SK-N-SH (cell line): ENCODE measurements at regions not wholly inside any gene's neighbourhood (a gene's known extent, or its start where the extent isn't known, plus 50 kb on each side); places are given as distances from the start of the nearest gene placed in this dataset.

Experiments
- CTCF ChIA-PET: fragments of 300-600, 350-600 bp; formaldehyde crosslinking; extraction: SDS; loops from one replicate; lab custom pipeline; 2021; lab: Yijun Ruan, JAX
- POLR2A ChIA-PET: fragments of 350-600 bp; sonication (Branson Sonifier 250); formaldehyde crosslinking; extraction: SDS; loops from one replicate; lab custom pipeline; 2020; ENCODE audit warnings: antibody characterized with exemption, inconsistent platforms; lab: Yijun Ruan, JAX
- DNase-seq: peaks from one replicate; pipeline ENCODE4 v3.0.0; 2012
- H2AFZ ChIP-seq: fragments of 200-600 bp; sonication (generic); 2 replicates; pipeline ENCODE4 v1.8.1; 2016; ENCODE audit warnings: antibody characterized with exemption, mild to moderate bottlenecking, low read depth
- H3F3A ChIP-seq: fragments of 200-600 bp; sonication (generic); replicated peaks from 2 replicates; pipeline ENCODE3; 2016; ENCODE audit warnings: antibody characterized with exemption, mild to moderate bottlenecking; ENCODE audit not compliant: insufficient read depth
- H3K27ac ChIP-seq, 2 experiments: fragments of 200-500 bp in 1 of 2; fragments of 200-600 bp in 1 of 2; sonication (Bioruptor generic) in 1 of 2; sonication (generic), shearing (Covaris generic) in 1 of 2; 2 replicates each; pipeline versions ENCODE4 v1.5.1 to v1.6.1; 2014 to 2016; ENCODE audit warnings: low read depth in 2 of 2, inconsistent platforms in 1 of 2, low read length in 1 of 2, mild to moderate bottlenecking in 1 of 2, mixed read lengths in 1 of 2
- H3K27me3 ChIP-seq: fragments of 200-600 bp; sonication (generic), shearing (Covaris generic); 2 replicates; pipeline ENCODE4 v1.6.1; 2016; ENCODE audit warnings: mixed run types; ENCODE audit not compliant: insufficient read depth
- H3K36me3 ChIP-seq, 2 experiments: fragments of 200-500 bp in 1 of 2; fragments of 200-600 bp in 1 of 2; sonication (Bioruptor generic) in 1 of 2; sonication (generic) in 1 of 2; replicated peaks in 1 of 2; 2 replicates each; pipeline versions ENCODE3 to v1.5.1; 2014 to 2016; ENCODE audit warnings: low read length in 1 of 2, mild to moderate bottlenecking in 1 of 2; ENCODE audit not compliant: insufficient read depth in 2 of 2, control insufficient read depth in 1 of 2
- H3K4me1 ChIP-seq, 2 experiments: fragments of 200-500 bp in 1 of 2; fragments of 200-600 bp in 1 of 2; sonication (Bioruptor generic) in 1 of 2; sonication (generic), shearing (Covaris generic) in 1 of 2; 2 replicates each; pipeline versions ENCODE4 v1.5.1 to v1.6.1; 2014 to 2016; ENCODE audit warnings: low read depth in 1 of 2, low read length in 1 of 2, mixed run types in 1 of 2; ENCODE audit not compliant: insufficient read depth in 2 of 2, control insufficient read depth in 1 of 2
- H3K4me2 ChIP-seq: fragments of 200-600 bp; sonication (generic), shearing (Covaris generic); 2 replicates; pipeline ENCODE4 v1.6.1; 2017; ENCODE audit warnings: mixed run types
- H3K4me3 ChIP-seq, 2 experiments: fragments of 200-500 bp in 1 of 2; fragments of 200-600 bp in 1 of 2; sonication (Bioruptor generic) in 1 of 2; sonication (generic), shearing (Covaris generic) in 1 of 2; 2 replicates each; pipeline versions ENCODE4 v1.5.1 to v1.8.1; 2014 to 2016; ENCODE audit warnings: low read depth in 2 of 2, inconsistent platforms in 1 of 2, low read length in 1 of 2, mild to moderate bottlenecking in 1 of 2, mixed read lengths in 1 of 2, moderate library complexity in 1 of 2
- H3K79me2 ChIP-seq: fragments of 200-600 bp; sonication (generic); 2 replicates; pipeline ENCODE4 v1.8.1; 2017; ENCODE audit warnings: mild to moderate bottlenecking; ENCODE audit not compliant: insufficient read depth
- H3K9ac ChIP-seq: fragments of 200-600 bp; sonication (generic); 2 replicates; pipeline ENCODE4 v1.6.1; 2017; ENCODE audit warnings: mixed run types
- H3K9me2 ChIP-seq: fragments of 200-600 bp; sonication (generic); 2 replicates; pipeline ENCODE4 v1.6.1; 2017; ENCODE audit warnings: mixed run types
- H3K9me3 ChIP-seq: fragments of 200-600 bp; sonication (generic); 2 replicates; pipeline ENCODE4 v1.6.1; 2017; ENCODE audit warnings: mixed run types, mild to moderate bottlenecking, moderate library complexity
- H4K20me1 ChIP-seq: fragments of 200-600 bp; sonication (generic); 2 replicates; pipeline ENCODE4 v1.6.1; 2017; ENCODE audit warnings: mild to moderate bottlenecking, mixed run types; ENCODE audit not compliant: insufficient read depth
- ELF1 ChIP-seq: IDR thresholded peaks from 2 replicates; pipeline ENCODE4 v1.4.0; 2012
- FOXJ3 ChIP-seq: sonication (generic); formaldehyde crosslinking; IDR thresholded peaks from 2 replicates; pipeline ENCODE4 v1.5.1; 2020; ENCODE audit warnings: mild to moderate bottlenecking, missing genetic modification reagents
- IRF3 ChIP-seq: fragments of 150-350 bp; IDR thresholded peaks from 2 replicates; pipeline ENCODE4 v1.6.1; 2016; ENCODE audit warnings: mild to moderate bottlenecking, low read depth, low read length
- JUND ChIP-seq: IDR thresholded peaks from 2 replicates; pipeline ENCODE4 v1.4.0; 2012
- MAX ChIP-seq: IDR thresholded peaks from 2 replicates; pipeline ENCODE4 v1.4.0; 2012; ENCODE audit warnings: low read depth
- MXI1 ChIP-seq: IDR thresholded peaks from 2 replicates; pipeline ENCODE4 v1.6.1; 2012; ENCODE audit warnings: mild to moderate bottlenecking, low read depth, low read length, improper control_type of control experiment
- NFIC ChIP-seq: IDR thresholded peaks from 2 replicates; pipeline ENCODE4 v1.4.0; 2012; ENCODE audit warnings: borderline replicate concordance
- POLR2AphosphoS5 ChIP-seq: IDR thresholded peaks from 2 replicates; pipeline ENCODE4 v1.6.1; 2012; ENCODE audit warnings: low read depth, low read length
- RAD21 ChIP-seq: IDR thresholded peaks from 2 replicates; pipeline ENCODE4 v1.6.1; 2012; ENCODE audit warnings: mild to moderate bottlenecking, low read length
- RFX5 ChIP-seq: IDR thresholded peaks from 2 replicates; pipeline ENCODE4 v1.6.1; 2012; ENCODE audit warnings: mild to moderate bottlenecking, improper control_type of control experiment, low read length
- SMC3 ChIP-seq: IDR thresholded peaks from 2 replicates; pipeline ENCODE4 v1.6.1; 2012; ENCODE audit warnings: low read depth, low read length, improper control_type of control experiment
- TEAD4 ChIP-seq: IDR thresholded peaks from 2 replicates; pipeline ENCODE4 v1.4.0; 2012; ENCODE audit warnings: mild to moderate bottlenecking, borderline replicate concordance; ENCODE audit not compliant: insufficient read depth
- USF1 ChIP-seq: IDR thresholded peaks from 2 replicates; pipeline ENCODE4 v1.4.0; 2012; ENCODE audit warnings: low read depth, borderline replicate concordance
- WGBS: methylation state at CpG from one replicate; pipeline ENCODE4 v1.1.6; 2017; ENCODE audit warnings: low lambda C conversion rate; 5-methylcytosine and 5-hydroxymethylcytosine counted together
- TF ChIP-seq, protein P1 (sequence below): IDR thresholded peaks from 2 replicates; pipeline ENCODE4; 2012
- TF ChIP-seq, protein P2 (sequence below): fragments of 200-600 bp; sonication (generic); IDR thresholded peaks from 2 replicates; pipeline ENCODE4 v1.6.1; 2017; ENCODE audit warnings: antibody characterized with exemption, mild to moderate bottlenecking, moderate library complexity
- TF ChIP-seq, protein P3 (sequence below): IDR thresholded peaks from 2 replicates; pipeline ENCODE4 v1.6.1; 2012; ENCODE audit warnings: mild to moderate bottlenecking, low read depth, low read length, moderate library complexity
- TF ChIP-seq, protein P4 (sequence below): fragments of 150-350 bp; IDR thresholded peaks from 2 replicates; pipeline ENCODE4 v1.6.1; 2017; ENCODE audit warnings: antibody characterized with exemption, low read length, low read depth, borderline replicate concordance

GRCh38 chr6:40735521-40735920 is 148.4 kb upstream of the LRFN2 start:
- whole genome bisulfite sequencing, result 55% methylated on average over 7 of the region's 7 CpGs
- Histone ChIP-seq H3K36me3 (no peaks in the 10 kb centered on the region), H3K9me2 (no peaks in the 10 kb centered on the region), H3K9me3 (no peaks in the 10 kb centered on the region), H3K4me2 (no peak overlapping the region), H3K9ac (no peak overlapping the region), H2AFZ (no peak overlapping the region), H3K27me3 (no peaks in the 10 kb centered on the region), H3K79me2 (no peaks in the 10 kb centered on the region), H3K27ac (no peak overlapping the region), H3K4me1 (peaks cover 0 to 26% of the 10 kb centered on the region in 2 experiments; a peak in 2 of 4 replicates), H3F3A (peaks cover 8% of the 10 kb centered on the region), H4K20me1 (no peaks in the 10 kb centered on the region), H3K4me3 (no peak overlapping the region)
- TF ChIP-seq RFX5, result no peak
- TF ChIP-seq MAX, result no peak
- TF ChIP-seq, protein P1, sequence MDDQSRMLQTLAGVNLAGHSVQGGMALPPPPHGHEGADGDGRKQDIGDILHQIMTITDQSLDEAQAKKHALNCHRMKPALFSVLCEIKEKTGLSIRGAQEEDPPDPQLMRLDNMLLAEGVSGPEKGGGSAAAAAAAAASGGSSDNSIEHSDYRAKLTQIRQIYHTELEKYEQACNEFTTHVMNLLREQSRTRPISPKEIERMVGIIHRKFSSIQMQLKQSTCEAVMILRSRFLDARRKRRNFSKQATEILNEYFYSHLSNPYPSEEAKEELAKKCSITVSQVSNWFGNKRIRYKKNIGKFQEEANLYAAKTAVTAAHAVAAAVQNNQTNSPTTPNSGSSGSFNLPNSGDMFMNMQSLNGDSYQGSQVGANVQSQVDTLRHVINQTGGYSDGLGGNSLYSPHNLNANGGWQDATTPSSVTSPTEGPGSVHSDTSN, result no peak
- TF ChIP-seq NFIC, result no peak
- no peak for TF ChIP-seq TEAD4
- no peak for DNase-seq
- POLR2A ChIA-PET, result no interaction called here
- CTCF ChIA-PET, result interaction anchor here (1.1 to 3.9 kb wide), 2 partner anchors 84 to 147 kb away, joined by 3 to 11 read pairs; no protein-coding TSS in a partner anchor

DNA sequence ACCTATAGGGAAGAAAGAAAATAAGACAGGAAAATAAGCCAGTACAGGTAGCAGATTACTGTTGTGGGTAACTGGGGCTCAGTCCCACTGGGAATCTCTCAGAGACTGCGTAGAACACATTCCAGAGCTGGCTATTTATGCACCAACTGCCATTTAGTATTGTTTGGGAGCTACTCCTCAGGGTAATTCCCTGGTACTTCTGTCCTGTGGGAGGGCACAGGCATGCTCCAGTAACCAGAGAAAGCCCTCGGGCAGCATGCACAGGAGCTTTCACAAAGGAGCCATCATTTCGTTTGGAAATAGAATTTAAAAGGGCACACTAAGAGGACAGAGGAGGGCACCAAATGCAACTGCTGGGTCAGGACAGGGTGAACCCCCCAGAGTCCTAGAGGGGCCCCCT is 148.0 kb upstream of the LRFN2 start:
- Histone ChIP-seq H3K4me1 (peaks cover 0 to 22% of the 10 kb centered on the region in 2 experiments; a peak in 2 of 4 replicates), H3K9ac (no peak overlapping the region), H3K9me2 (no peaks in the 10 kb centered on the region), H3K4me3 (no peak overlapping the region), H3K27ac (no peak overlapping the region), H3K79me2 (no peaks in the 10 kb centered on the region), H4K20me1 (no peaks in the 10 kb centered on the region), H3F3A (peaks cover 8% of the 10 kb centered on the region), H3K9me3 (no peaks in the 10 kb centered on the region), H3K27me3 (no peaks in the 10 kb centered on the region), H2AFZ (no peak overlapping the region), H3K4me2 (no peak overlapping the region), H3K36me3 (no peaks in the 10 kb centered on the region)
- POLR2A ChIA-PET, result no interaction called here
- CTCF ChIA-PET, result interaction anchor here (1.1 to 3.9 kb wide), 2 partner anchors 84 to 147 kb away, joined by 3 to 11 read pairs; no protein-coding TSS in a partner anchor
- TF ChIP-seq JUND (no peak), ELF1 (no peak), RFX5 (no peak), TEAD4 (no peak), MAX (no peak), SMC3 (no peak), MXI1 (no peak), RAD21 (no peak), FOXJ3 (CRISPR knock-in tag) (no peak), USF1 (no peak), IRF3 (no peak), POLR2AphosphoS5 (no peak)
- TF ChIP-seq, protein P2, sequence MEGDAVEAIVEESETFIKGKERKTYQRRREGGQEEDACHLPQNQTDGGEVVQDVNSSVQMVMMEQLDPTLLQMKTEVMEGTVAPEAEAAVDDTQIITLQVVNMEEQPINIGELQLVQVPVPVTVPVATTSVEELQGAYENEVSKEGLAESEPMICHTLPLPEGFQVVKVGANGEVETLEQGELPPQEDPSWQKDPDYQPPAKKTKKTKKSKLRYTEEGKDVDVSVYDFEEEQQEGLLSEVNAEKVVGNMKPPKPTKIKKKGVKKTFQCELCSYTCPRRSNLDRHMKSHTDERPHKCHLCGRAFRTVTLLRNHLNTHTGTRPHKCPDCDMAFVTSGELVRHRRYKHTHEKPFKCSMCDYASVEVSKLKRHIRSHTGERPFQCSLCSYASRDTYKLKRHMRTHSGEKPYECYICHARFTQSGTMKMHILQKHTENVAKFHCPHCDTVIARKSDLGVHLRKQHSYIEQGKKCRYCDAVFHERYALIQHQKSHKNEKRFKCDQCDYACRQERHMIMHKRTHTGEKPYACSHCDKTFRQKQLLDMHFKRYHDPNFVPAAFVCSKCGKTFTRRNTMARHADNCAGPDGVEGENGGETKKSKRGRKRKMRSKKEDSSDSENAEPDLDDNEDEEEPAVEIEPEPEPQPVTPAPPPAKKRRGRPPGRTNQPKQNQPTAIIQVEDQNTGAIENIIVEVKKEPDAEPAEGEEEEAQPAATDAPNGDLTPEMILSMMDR, result no peak
- TF ChIP-seq, protein P3, sequence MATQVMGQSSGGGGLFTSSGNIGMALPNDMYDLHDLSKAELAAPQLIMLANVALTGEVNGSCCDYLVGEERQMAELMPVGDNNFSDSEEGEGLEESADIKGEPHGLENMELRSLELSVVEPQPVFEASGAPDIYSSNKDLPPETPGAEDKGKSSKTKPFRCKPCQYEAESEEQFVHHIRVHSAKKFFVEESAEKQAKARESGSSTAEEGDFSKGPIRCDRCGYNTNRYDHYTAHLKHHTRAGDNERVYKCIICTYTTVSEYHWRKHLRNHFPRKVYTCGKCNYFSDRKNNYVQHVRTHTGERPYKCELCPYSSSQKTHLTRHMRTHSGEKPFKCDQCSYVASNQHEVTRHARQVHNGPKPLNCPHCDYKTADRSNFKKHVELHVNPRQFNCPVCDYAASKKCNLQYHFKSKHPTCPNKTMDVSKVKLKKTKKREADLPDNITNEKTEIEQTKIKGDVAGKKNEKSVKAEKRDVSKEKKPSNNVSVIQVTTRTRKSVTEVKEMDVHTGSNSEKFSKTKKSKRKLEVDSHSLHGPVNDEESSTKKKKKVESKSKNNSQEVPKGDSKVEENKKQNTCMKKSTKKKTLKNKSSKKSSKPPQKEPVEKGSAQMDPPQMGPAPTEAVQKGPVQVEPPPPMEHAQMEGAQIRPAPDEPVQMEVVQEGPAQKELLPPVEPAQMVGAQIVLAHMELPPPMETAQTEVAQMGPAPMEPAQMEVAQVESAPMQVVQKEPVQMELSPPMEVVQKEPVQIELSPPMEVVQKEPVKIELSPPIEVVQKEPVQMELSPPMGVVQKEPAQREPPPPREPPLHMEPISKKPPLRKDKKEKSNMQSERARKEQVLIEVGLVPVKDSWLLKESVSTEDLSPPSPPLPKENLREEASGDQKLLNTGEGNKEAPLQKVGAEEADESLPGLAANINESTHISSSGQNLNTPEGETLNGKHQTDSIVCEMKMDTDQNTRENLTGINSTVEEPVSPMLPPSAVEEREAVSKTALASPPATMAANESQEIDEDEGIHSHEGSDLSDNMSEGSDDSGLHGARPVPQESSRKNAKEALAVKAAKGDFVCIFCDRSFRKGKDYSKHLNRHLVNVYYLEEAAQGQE, result no peak
- TF ChIP-seq, protein P4, sequence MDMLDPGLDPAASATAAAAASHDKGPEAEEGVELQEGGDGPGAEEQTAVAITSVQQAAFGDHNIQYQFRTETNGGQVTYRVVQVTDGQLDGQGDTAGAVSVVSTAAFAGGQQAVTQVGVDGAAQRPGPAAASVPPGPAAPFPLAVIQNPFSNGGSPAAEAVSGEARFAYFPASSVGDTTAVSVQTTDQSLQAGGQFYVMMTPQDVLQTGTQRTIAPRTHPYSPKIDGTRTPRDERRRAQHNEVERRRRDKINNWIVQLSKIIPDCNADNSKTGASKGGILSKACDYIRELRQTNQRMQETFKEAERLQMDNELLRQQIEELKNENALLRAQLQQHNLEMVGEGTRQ, result no peak
- WGBS, result 35% methylated on average over 3 of the region's 3 CpGs
- no peak for DNase-seq
